GM18873 (cell line): ENCODE measurements at regions not wholly inside any gene's neighbourhood (a gene's known extent, or its start where the extent isn't known, plus 50 kb on each side); places are given as distances from the start of the nearest gene placed in this dataset.
"Not testable (repeated sequence)": the region's sequence is repeated elsewhere in the genome, so short reads cannot be mapped to it uniquely, and the experiment has no call there.

Source experiments
- ATAC-seq: cut with Tn5 transposase; IDR thresholded peaks from one replicate; pipeline ENCODE4 v1.9.1; 2021; ENCODE audit warnings: mild to moderate bottlenecking, moderate library complexity, moderate number of reproducible peaks; ENCODE audit not compliant: unreplicated experiment, low FRiP score

DNA sequence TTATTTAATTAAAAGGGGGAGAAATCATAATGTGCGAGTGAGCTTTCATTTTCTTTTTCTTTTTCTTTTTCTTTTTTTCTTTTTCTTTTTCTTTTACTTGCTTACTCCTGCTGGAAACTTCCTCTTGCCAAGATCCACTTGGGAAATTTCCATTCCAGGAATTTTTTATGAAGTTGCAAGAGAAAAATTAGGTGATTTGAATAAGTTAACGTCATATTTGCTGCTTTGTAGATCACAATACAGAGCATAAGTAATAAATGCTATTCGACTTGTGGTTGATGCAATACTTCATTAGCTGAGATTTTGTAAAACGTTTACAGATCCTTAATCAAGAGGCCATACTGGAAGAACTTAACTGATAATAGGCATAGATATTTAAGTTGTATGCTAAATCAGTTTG lies 354.7 kb upstream of the SMIM21 start:
- no peak for ATAC-seq

DNA sequence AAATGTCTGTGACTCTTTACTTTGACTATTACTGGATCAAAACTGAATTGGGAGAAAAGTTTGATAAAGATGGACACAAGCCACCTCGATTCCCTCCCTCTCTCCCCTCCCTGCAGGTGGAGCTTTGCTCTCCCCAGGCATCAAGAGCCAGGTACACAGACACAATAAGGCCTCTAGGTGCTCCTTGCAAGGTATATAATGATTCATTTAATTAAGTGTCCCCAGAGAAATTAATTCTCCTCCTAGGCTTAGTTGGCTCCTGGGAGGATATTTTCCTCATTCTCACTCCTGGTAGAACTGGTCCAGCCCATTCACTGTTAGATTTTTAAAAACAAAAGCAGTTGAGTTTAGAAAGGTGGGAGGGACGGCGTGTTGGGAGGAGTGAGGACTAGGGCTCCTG lies 352.4 kb upstream of the SMIM21 start:
- no peak for ATAC-seq

DNA sequence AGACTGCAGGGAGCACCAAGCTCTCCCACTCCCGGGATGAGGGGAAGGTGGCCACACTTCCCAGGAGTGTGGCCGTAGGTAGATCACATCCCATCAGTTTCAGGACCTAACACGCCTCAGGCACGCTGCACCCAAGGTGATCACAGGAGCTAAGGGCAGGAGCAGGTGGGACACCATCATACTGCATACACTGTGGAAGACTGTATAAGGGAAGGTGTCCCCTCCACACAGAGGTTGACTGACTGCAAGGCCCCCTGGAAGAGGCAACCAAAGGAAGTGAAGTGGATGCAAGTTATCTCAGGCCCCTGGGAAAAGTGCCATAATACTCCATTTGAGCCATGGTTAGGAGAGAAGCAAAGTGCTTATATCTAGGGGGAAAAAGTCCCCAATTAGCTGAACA lies 351.9 kb upstream of the SMIM21 start:
- ATAC-seq = no peak

DNA sequence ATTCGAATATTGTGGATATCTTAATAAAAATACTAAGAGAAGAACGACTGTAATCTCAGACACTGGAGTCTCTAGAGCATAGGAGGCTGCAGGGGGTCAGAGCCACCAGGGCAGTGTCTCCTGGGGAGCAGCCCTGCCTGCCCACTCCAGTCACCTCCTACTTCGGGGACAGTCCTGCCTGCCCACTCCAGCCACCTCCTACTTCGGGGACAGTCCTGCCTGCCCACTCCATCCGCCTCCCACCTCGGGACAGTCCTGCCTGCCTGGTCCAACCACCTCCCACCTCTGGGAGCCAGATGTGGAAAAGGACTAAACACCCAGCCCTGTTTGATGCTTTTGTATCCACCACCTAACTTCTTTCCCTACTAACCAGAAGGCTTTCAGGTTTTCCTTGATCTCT lies 350.1 kb upstream of the SMIM21 start:
- ATAC-seq = no peak

DNA sequence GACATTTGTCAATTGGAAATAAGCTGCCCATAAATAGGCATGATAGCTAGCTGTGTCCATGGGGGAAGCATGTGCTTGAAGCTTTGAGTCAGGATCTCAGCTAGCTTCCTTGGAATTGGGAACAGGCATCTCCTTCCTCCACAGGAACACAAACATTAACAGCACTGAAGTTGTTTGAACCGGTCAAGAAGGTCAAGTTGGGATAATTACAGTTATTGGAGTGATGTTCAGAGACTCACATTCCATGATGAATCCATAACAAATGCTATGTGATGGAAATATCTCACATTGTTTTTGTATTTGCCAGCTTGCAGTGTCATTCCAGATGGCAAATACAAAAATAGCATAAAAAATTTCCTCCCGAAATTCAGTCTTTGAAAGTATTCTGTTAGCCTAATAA lies 347.6 kb upstream of the SMIM21 start:
- ATAC-seq = no peak

DNA sequence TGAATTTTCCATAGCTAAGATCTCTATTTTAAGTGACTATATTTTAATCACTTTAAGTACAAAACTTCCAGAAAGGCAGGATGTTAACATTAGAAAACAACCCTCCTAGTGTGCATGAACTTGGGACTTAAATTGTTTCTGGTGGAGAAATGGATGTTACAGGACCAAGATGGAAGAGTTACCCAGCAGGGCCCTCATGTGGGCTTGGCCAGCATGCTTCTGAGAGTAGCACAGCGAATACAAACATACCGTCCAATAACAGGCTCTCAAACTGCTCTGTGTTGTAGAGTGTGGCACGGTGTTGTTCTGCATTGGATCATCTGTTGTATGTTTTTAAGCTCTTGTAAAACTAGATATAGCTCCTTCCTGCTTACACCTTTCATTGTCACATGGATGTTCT lies 346.1 kb upstream of the SMIM21 start:
- no peak for ATAC-seq

DNA sequence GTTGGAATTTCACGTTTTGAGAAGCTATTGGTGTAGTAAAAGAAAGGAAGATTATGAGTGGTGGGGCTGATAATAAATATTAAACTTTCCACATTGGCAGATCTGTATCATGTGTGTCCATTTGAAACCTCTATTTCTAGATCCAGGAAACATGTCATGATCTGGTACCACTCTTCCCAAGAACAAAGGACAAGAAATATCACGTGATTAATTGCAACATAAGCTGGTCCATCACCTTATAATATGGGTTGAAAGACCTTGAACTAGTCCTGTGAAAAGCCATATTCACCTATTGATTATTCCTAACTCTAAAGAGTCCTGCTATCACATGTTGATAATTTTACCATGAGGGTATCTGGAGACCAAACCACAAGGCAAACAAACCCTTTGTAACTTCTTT lies 335.3 kb upstream of the SMIM21 start:
- no peak for ATAC-seq

DNA sequence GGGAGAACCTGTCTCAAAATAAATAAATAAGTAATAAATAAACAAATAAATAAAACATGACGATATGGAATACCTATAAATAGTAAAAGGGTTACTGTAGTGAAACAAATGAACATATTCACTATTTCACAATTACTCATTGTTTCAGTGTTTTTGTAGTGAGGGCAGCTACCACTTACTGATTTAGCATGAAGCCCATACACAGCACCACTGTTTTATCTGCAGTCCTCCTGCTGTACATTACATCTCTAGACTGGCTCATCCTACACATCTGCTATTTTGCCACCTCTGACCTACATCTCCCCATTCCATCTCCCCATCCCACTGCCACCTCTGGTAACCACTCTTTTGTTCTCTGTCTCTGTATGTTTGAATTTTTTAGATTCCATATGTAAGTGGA lies 332.7 kb upstream of the SMIM21 start:
- ATAC-seq = no peak

DNA sequence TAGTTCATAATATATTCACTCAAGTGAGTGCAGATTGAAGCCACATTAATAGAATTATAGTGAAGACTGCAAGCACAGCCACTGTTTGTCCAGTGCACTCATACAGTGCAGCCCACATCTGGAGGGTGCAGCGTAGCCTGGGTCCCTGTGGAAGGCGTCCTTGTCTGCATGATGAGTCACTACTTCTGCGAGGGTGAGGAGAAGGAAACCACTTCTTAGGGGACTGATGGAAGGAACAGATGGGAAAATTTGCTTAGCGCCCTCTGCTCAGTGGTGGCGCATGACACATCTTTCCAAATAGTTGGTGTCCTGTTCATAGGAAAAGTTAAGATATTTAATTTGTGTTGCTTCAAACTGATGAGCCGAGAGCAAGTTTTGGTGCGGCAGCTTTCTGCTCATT lies 330.4 kb upstream of the SMIM21 start:
- no peak for ATAC-seq

DNA sequence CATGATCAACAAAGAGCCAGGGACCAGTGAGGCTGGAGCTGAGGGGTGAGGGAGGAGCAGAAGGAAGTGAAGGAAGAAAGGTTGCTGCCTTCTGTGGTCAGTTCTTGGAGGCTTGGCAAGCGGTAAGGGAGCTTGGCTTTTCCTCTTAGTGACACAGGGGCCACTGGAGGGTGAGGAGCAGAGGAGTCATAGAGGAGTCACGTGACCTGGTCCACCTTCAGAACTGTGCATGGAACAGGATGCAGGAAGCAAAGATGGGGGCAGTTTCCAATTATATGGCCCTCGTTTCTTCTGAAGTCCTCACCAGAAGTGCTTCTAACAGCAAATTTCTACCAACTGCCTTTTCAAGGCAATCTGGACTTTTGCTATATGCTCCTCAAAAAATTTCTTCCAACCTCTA lies 326.9 kb upstream of the SMIM21 start:
- ATAC-seq = no peak

DNA sequence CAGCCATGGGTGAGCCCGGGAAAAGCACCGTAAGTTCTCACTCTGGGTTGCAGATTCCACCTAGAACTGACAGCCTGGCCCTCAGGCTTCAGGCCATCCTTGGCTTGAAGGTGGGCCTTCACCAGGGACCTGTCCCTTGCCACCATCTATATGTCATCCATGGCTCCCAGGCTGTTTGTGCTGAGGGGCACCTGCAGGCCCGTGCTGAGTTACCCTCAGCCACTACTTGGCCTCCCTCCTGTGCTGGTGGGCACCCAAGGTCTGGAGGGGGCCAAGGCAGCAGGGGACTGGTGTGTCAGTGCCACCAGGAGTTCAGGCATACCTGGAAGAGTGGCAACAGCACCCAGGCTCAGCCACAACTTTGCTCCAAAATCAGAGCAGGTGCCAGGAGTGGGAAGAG lies 326.2 kb upstream of the SMIM21 start:
- no peak for ATAC-seq

DNA sequence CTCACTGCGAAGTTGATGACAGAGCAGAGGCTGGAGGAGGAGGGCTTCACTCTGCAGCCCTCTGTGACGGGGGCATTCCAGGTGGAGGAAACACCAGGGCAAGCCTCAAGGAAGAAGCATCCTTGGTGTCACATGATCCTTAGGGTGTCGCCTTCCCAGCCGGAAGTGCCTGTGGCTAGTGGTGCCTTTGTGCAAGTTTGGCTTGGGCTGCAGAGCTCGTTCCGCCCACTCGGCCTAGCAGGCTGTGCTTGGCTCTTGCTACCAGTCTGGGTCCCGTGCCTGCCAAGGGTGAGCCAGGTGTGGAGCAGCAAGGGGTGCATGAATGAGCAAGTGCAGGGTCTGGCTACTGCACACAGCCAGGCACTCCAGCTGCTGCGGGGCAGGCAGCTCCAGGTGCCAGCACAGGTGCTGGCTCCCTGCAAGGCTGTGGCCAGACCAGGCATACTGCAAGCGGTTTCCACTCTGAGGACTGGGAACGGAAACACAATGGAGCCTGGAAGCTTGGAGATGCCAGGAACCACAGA lies 325.3 kb upstream of the SMIM21 start:
- no peak for ATAC-seq

DNA sequence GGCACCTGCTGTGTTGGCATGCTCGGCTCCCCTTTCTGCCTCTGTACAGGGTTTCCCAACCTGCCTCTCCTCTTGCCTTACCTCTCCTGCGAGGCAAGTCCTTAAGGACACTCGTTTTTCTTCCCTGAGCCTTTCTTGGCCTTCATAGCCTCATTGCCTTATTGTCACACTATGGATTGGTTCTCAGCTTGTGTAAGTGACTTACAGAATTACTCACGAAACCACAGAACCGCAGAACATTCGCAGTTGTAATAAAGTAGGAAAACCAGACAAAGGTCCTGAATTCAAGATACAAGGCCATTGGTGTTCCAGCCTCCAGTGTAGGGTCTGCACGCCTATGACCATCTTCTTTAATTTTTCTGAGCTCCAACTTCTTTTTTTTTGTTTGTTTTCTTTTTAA lies 317.6 kb upstream of the SMIM21 start:
- ATAC-seq = no peak

DNA sequence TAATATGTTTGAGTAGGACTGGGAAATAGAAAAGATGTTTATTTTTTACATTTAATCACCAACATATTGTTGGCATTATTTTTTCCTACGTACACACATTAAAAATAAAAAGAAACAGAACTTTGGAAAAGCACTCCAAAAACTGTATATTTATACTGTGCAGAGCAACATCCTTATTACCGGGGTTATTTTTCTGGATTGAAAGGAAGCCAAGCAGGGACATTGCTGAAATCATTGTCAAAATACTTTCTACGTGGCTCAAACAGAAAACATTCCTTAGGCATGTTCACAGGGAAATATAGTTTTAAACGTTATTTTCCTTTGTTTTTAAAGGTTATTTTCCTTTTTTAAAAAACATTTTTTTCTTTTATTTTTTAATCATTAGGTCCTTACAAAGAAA lies 315.0 kb upstream of the SMIM21 start:
- no peak for ATAC-seq

DNA sequence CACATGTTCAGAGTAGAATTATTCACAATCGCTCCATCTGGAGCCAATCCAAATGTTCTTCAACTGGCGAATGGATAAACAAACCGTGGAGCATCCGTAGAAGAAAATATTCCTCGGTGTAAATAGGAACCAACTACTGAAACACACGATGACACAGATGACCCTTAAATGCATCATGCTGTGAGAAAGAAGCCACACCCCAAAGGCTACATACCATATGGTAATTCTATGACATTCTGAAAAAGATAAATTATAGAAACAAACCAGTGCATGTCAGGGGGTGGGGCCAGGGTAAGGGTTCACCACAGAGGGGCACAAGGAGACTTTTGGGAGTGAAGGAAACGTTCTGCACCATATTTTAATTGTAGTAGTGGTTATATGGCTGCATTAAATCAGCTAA lies 312.2 kb upstream of the SMIM21 start:
- no peak for ATAC-seq

DNA sequence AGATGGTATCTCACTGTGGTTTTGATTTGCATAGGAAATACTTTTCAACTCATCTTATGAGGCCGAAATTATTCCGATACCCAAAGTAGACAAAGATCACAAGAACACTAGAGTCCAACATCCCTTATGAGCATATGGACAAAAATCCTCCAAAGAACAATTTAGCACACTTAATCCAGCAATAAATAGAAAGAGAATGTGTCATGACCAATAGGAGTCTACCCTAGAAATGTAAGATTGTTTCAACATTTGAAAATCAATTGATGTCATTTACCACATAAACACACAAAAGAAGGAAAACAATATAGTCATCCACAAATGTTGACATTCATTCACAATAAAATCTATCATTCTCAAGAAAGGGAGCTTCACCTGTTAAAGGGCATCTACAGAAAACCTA lies 307.8 kb upstream of the SMIM21 start:
- no peak for ATAC-seq

DNA sequence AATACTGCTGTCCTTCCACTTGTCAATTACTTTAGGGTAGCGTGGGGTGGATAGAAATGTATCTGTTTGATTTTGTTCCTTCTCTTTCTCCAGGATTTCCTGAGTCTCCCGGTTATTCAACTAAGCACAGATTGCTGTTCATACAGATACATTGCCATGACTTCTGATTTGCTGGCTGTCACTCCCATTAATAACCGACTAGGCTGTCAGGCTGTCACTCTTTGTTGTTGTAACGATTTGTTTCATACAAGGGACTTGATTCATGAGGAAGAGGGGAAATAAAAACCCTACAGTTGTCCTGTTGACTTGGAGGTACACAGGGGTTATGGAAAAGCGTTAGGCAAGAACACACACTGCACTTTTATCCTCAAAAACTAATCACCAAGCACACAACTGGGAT lies 302.7 kb upstream of the SMIM21 start:
- ATAC-seq = no peak

DNA sequence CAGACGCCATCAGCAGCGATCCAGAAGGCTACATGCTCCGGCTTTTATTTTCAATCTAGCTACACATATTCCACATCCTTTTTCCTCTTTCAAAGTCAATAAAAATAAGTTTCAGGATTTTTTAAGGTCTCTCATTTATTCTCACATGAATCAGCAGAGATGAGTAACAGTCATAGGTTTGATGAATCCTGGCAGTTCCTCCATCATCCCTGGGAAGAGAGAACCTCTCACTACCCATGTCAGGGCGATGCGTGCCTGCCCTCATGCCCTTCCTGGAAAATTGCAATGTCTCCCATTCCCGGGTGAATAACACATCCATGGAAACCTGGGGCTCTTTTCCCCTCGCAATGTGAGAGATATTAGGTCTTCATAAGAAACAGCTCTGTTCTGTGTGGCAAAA lies 301.1 kb upstream of the SMIM21 start:
- ATAC-seq = no peak

DNA sequence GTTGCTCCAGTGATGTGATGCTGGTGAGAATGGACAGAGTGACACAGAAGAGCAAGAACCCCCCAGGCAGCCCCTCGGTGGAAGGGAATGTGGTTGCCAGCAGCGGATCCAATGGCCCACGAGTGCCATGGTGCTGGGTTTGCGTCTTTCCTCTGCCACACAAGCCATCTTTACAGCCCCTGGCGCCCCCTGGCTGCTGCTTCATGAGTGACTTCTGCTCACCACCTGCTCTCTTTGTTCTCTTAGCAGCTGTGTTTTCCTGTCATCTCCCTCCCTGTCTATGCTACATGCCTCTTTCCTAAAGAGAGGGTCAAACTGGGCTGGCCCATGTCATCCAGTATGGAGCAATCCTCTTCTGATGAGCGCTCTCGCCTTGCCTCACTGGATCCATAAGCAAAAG lies 300.0 kb upstream of the SMIM21 start:
- ATAC-seq = no peak

DNA sequence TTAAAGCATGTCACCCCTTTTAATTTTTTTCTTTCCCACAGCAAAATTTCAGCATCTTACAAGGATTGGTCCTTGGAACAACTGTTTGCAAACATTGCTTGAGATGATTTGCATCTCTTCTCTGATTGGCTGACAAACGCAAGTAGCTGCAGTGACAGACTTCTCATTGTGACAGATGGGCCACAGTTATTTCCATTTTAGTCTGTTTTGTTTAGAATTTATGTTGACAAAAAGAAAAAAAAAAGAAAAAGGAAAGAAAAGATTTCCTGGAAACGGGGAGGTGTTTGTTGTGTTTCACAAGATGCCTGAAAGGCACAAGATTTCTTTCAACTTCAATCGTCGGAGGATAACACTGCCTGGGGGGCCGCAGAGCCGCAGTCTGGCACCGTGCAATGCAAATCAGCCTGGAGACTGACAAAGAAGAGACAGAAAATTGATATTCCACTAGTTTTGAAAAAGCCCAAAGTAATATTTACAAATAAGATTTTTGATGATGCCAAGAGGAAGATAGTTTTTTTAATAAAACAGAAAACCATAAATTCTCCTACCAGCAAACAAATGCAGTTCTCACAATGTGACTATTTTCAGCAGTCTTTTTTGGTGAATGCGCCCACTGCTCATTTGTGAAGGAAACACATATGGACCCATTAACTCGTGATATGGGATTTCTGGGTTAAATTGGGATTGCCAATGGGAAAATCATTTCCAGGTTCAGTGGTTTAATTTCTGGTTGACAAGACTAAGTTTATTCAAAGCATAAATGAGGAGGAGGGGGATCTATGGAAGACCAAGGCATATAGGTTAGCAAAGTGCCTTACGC lies 296.2 kb upstream of the SMIM21 start:
- no peak for ATAC-seq

DNA sequence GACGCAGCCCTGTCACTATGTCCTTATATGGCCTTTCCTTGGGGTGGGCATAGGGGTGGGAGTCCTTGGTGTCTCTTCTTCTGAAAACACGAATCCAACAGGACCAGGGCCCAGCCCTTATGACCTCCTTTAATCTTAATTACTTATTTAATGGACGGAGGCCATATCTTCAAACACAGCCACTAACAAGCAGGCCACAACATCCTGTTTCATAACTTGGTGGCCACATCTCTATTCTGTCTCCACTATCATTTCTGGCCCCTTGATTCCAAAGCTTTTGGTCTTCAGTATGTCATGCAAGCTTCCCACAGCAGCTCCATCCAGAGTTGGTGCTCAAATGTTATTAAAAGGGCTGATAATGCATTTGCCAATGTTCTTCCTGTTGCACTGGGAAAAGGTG lies 287.3 kb upstream of the SMIM21 start:
- no peak for ATAC-seq

DNA sequence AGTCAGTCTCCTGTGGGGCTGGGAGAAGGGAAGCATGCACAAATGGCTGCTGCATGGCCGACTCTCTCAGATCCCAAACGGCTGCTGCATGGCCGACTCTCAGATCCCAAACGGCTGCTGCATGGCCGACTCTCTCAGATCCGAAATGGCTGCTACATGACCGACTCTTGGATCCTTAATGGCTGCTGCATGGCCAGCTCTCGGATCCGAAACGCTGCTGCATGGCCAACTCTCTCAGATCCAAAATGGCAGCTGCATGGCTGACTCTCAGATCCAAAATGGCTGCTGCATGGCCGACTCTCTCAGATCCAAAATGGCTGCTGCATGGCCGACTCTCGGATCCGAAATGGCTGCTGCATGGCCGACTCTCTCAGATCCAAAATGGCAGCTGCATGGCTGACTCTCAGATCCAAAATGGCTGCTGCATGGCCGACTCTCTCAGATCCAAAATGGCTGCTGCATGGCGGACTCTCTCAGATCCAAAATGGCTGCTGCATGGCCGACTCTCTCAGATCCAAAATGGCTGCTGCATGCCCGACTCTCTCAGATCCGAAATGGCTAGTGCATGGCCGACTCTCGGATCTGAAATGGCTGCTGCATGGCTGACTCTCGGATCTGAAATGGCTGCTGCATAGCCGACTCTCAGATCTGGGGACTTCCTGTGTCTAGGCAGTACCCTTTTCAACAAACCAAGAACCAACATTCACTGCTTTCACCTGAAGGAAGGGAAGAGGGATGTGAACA lies 284.8 kb upstream of the SMIM21 start:
- ATAC-seq = not testable (repeated sequence)
